Hepatocyte (in vitro differentiated cells): ENCODE measurements at regions not wholly inside any gene's neighbourhood (a gene's known extent, or its start where the extent isn't known, plus 50 kb on each side); places are given as distances from the start of the nearest gene placed in this dataset.

Source experiments
- EZH2 ChIP-seq: fragments of 200-600 bp; sonication (generic); IDR thresholded peaks from 2 replicates; pipeline ENCODE4 v1.6.1; 2016; ENCODE audit warnings: antibody characterized with exemption, mild to moderate bottlenecking, borderline replicate concordance
- EZH2phosphoT487 ChIP-seq: fragments of 200-600 bp; sonication (generic); IDR thresholded peaks from one replicate; pipeline ENCODE4 v1.6.1; 2018; ENCODE audit warnings: antibody characterized with exemption, mild to moderate bottlenecking, low read depth, moderate library complexity; ENCODE audit not compliant: unreplicated experiment, severe bottlenecking
- TF ChIP-seq, protein P1 (sequence below): fragments of 200-600 bp; sonication (generic); IDR thresholded peaks from 2 replicates; pipeline ENCODE4 v1.5.1; 2016; ENCODE audit warnings: antibody characterized with exemption, mild to moderate bottlenecking; ENCODE audit not compliant: poor library complexity

DNA sequence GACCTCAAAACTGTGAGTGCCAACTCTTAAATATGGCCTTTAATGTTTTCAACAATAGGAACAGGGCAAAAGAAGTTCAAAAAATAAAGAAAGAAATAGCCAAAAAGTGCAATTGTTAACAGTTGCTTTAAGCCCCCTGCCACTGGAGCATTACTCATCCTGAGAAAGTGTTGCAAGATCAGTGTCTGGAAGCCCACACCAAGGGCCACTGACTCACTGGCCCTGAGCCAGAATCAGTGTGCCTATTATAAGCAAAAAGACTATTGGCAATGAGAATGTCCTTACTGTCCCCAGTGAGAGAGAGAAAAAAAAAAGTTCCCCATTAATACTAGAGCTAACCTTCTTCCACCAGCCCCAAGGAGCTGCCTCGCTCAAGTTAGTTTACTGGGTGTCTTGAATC, 480.1 kb upstream of the ZNF385D start:
- TF ChIP-seq EZH2phosphoT487 (no peak), EZH2 (no peak)
- TF ChIP-seq, protein P1, sequence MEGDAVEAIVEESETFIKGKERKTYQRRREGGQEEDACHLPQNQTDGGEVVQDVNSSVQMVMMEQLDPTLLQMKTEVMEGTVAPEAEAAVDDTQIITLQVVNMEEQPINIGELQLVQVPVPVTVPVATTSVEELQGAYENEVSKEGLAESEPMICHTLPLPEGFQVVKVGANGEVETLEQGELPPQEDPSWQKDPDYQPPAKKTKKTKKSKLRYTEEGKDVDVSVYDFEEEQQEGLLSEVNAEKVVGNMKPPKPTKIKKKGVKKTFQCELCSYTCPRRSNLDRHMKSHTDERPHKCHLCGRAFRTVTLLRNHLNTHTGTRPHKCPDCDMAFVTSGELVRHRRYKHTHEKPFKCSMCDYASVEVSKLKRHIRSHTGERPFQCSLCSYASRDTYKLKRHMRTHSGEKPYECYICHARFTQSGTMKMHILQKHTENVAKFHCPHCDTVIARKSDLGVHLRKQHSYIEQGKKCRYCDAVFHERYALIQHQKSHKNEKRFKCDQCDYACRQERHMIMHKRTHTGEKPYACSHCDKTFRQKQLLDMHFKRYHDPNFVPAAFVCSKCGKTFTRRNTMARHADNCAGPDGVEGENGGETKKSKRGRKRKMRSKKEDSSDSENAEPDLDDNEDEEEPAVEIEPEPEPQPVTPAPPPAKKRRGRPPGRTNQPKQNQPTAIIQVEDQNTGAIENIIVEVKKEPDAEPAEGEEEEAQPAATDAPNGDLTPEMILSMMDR: no peak
